DOHH2 (cell line): ENCODE measurements at regions not wholly inside any gene's neighbourhood (a gene's known extent, or its start where the extent isn't known, plus 50 kb on each side); places are given as distances from the start of the nearest gene placed in this dataset.

ENCODE experiments used
- H3F3A ChIP-seq: fragments of 200-600 bp; sonication (generic), shearing (Covaris generic); 2 replicates; pipeline ENCODE4 v1.6.0; 2016; ENCODE audit warnings: antibody characterized with exemption, mild to moderate bottlenecking; ENCODE audit not compliant: control insufficient read depth, insufficient read depth
- H3K27ac ChIP-seq: fragments of 200-600 bp; sonication (generic); 2 replicates; pipeline ENCODE4 v1.5.1; 2014; ENCODE audit warnings: low read depth, mild to moderate bottlenecking, low read length, moderate library complexity
- H3K27me3 ChIP-seq: fragments of 200-600 bp; sonication (generic); 2 replicates; pipeline ENCODE4 v1.6.1; 2014; ENCODE audit warnings: mild to moderate bottlenecking, low read length, mixed read lengths; ENCODE audit not compliant: control insufficient read depth
- H3K36me3 ChIP-seq: fragments of 200-600 bp; sonication (generic); 2 replicates; pipeline ENCODE4 v1.6.1; 2014; ENCODE audit warnings: mild to moderate bottlenecking, low read length, moderate library complexity, mixed read lengths; ENCODE audit not compliant: control insufficient read depth
- H3K4me1 ChIP-seq: fragments of 200-600 bp; sonication (generic); 2 replicates; pipeline ENCODE4 v1.6.1; 2014; ENCODE audit warnings: mild to moderate bottlenecking, low read length, mixed read lengths; ENCODE audit not compliant: control insufficient read depth
- H3K4me2 ChIP-seq: fragments of 200-600 bp; sonication (generic); 2 replicates; pipeline ENCODE4 v1.6.0; 2014; ENCODE audit warnings: mild to moderate bottlenecking, low read length, moderate library complexity
- H3K4me3 ChIP-seq: fragments of 200-600 bp; sonication (generic); 2 replicates; pipeline ENCODE4 v1.5.1; 2014; ENCODE audit warnings: mild to moderate bottlenecking, low read length, mixed read lengths
- H3K79me2 ChIP-seq: fragments of 200-600 bp; sonication (generic); 2 replicates; pipeline ENCODE4 v1.6.1; 2014; ENCODE audit warnings: mild to moderate bottlenecking, low read length, mixed read lengths; ENCODE audit not compliant: control insufficient read depth
- H3K9me2 ChIP-seq: fragments of 200-600 bp; sonication (generic); replicated peaks from 2 replicates; pipeline ENCODE4 v1.6.1; 2014; ENCODE audit warnings: mild to moderate bottlenecking, low read length, mixed read lengths; ENCODE audit not compliant: control insufficient read depth
- H3K9me3 ChIP-seq: fragments of 200-600 bp; sonication (generic); 2 replicates; pipeline ENCODE4 v1.6.1; 2014; ENCODE audit warnings: antibody characterized with exemption, low read length, mixed read lengths; ENCODE audit not compliant: control insufficient read depth, insufficient read depth
- H4K20me1 ChIP-seq: fragments of 200-600 bp; sonication (generic); 2 replicates; pipeline ENCODE4 v1.6.0; 2014; ENCODE audit warnings: low read depth, mild to moderate bottlenecking, antibody characterized with exemption, low read length, moderate library complexity; ENCODE audit not compliant: control insufficient read depth, insufficient read depth
- CTCF ChIP-seq: fragments of 200-600 bp; sonication (generic); IDR thresholded peaks from one replicate; pipeline ENCODE4 v1.5.1; 2014; ENCODE audit warnings: antibody characterized with exemption, mild to moderate bottlenecking, low read depth, low read length; ENCODE audit not compliant: poor library complexity, severe bottlenecking
- EZH2phosphoT487 ChIP-seq: fragments of 200-600 bp; sonication (generic); IDR thresholded peaks from 2 replicates; pipeline ENCODE4 v1.6.1; 2017; ENCODE audit warnings: borderline replicate concordance, mild to moderate bottlenecking, antibody characterized with exemption, low read length, moderate library complexity, mixed read lengths

- H3K4me1 ChIP-seq, result peaks cover 13% of the 10 kb centered on the region
- no peaks in the 10 kb centered on the region for H3F3A ChIP-seq
- no peaks in the 10 kb centered on the region for H3K27me3 ChIP-seq
- TF ChIP-seq EZH2phosphoT487, result no peak
- no peak for TF ChIP-seq CTCF
- H3K36me3 ChIP-seq, result 0 out of 2 replicates have a peak, but pooled peaks cover 3% of the 10 kb centered on the region
- no peak overlapping the region for H3K4me2 ChIP-seq
- H4K20me1 ChIP-seq, result no peaks in the 10 kb centered on the region
- no peak overlapping the region for H3K27ac ChIP-seq
- peaks cover 22% of the 10 kb centered on the region for H3K9me3 ChIP-seq
- no peaks in the 10 kb centered on the region for H3K9me2 ChIP-seq
- no peak overlapping the region for H3K4me3 ChIP-seq
- H3K79me2 ChIP-seq, result no peaks in the 10 kb centered on the region
These were observed 103.8 kb upstream of the RESF1 start for GRCh38 chr12:31855427-31855826.

- no peak overlapping the region for H3K27ac ChIP-seq
- H3K79me2 ChIP-seq, result no peaks in the 10 kb centered on the region
- no peaks in the 10 kb centered on the region for H3K9me2 ChIP-seq
- H3K9me3 ChIP-seq, result peaks cover 30% of the 10 kb centered on the region
- no peaks in the 10 kb centered on the region for H4K20me1 ChIP-seq
- H3K4me3 ChIP-seq, result no peak overlapping the region
- no peak for TF ChIP-seq EZH2phosphoT487
- peaks cover 3% of the 10 kb centered on the region; the same call in 1 of the 2 replicates for H3F3A ChIP-seq
- peaks cover 3% of the 10 kb centered on the region; the same call in 1 of the 2 replicates for H3K36me3 ChIP-seq
- H3K4me1 ChIP-seq, result no peaks in the 10 kb centered on the region
- H3K4me2 ChIP-seq, result no peak overlapping the region
- H3K27me3 ChIP-seq, result no peaks in the 10 kb centered on the region
These were observed 105.2 kb upstream of the RESF1 start for GRCh38 chr12:31853977-31854376.

DNA sequence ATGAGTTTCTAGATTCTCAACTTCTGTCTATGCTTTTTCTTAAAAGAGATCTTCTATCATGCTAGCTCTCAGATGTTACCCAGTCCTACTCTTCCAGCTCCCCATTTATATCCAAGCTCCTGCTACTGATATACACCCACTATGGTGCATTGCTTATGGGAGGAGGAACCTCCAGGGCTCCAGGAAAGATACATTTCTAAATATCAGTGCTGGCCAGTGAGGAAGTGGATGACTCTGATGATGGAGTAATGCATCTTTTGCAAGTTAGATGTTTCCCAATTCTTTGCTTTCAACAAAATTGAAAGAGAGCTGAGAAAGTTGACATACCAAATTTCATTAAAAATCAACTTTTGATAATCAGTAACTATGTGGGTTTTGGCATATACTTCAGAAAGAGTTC, 105.7 kb upstream of the RESF1 start:
- Histone ChIP-seq H3F3A (peaks cover 3% of the 10 kb centered on the region; the same call in 1 of the 2 replicates), H3K9me3 (peaks cover 33% of the 10 kb centered on the region), H4K20me1 (no peaks in the 10 kb centered on the region), H3K36me3 (peaks cover 3% of the 10 kb centered on the region; the same call in 1 of the 2 replicates), H3K79me2 (no peaks in the 10 kb centered on the region), H3K27me3 (no peaks in the 10 kb centered on the region), H3K9me2 (no peaks in the 10 kb centered on the region), H3K4me1 (no peaks in the 10 kb centered on the region), H3K27ac (no peak overlapping the region), H3K4me2 (no peak overlapping the region), H3K4me3 (no peak overlapping the region)
- TF ChIP-seq EZH2phosphoT487 (no peak), CTCF (no peak)

DNA sequence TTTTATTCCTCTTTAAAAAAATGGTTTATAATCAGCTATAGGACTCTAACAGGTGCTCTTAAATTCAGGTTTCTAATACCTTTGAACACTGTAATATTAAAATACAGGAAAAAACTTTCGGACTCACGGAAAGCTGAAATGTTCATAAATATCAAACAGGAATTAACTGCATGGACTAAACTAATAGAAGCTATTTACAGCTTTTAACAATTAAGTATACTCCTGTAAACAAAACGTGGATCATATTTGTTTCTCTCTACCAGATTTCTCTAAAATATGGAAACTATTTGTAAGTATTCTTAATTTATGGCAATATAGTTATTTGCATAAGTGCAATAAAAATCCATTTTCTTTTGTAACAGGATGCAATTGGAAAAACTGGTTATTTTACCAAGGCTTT, 108.9 kb upstream of the RESF1 start:
- Histone ChIP-seq H3K4me1 (no peaks in the 10 kb centered on the region), H3K27me3 (no peaks in the 10 kb centered on the region), H3K4me3 (no peak overlapping the region), H3K79me2 (no peaks in the 10 kb centered on the region), H4K20me1 (no peaks in the 10 kb centered on the region), H3K27ac (no peak overlapping the region), H3K9me3 (peaks cover 45% of the 10 kb centered on the region), H3K4me2 (no peak overlapping the region), H3K9me2 (no peaks in the 10 kb centered on the region), H3K36me3 (peaks cover 3% of the 10 kb centered on the region), H3F3A (peaks cover 3% of the 10 kb centered on the region; the same call in 1 of the 2 replicates)
- TF ChIP-seq EZH2phosphoT487, result no peak
- no peak for TF ChIP-seq CTCF
